ENCODE measurements at regions not wholly inside any gene's neighbourhood (a gene's known extent, or its start where the extent isn't known, plus 50 kb on each side); places are given as distances from the start of the nearest gene placed in this dataset.

DNA sequence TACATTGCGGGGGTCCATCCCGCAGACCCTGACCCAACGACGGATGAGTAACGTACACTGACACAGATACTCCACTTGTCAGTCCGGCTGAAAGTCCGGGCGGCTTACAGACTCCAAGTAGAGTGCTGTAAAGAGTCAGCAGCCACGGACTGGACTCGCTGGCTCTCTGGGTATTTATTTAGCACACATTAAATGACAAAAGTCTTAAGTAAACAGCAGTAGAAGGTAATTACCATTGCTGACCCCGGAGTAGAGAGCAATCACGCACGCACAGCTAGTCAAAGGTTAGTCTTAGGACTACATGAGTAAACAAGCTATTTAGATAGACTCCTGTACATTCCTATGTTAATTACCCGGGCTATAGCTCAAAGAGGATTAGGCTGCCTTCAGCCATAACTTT, 780.9 kb downstream of the RPS29 start (continued):
- no peak for TF ChIP-seq PBX3 (IDR thresholded peaks at IDR 0.05)

DNA sequence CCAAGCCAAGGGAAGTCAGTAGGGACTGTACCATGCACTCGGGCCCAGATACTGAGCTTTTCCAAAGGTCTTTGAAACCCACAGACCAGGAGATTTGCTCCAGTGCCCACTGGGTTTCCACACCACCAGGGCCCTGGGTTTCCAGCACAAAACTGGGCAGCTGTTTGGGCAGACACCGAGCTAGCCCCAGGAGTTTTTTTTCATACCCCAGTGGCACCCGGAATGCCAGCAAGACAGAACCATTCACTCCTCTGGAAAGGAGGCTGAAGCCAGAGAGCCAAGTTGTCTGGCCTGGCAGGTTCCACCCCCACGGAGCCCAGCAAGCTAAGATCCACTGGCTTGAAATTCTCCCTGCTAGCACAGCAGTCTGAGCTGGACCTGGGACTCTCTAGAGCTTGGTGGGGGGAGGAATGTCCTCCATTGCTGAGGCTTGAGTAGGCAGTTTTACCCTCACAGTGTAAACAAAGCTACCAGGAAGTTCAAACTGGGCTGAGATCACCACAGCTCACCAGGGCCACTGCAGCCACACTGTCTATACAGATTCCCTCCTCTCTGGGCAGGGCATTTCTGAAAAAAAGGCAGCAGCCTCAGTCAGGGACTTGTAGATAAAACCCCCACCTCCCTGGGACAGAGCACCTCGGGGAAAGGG, 793.7 kb downstream of the RPS29 start:
- TF ChIP-seq YY1 (IDR thresholded peaks at IDR 0.05; ENCODE audit: low read depth) (no peak), RAD21 (IDR thresholded peaks at IDR 0.05; ENCODE audit: low read length) (no peak), GATA2 (CRISPR knock-in tag; IDR thresholded peaks at IDR 0.05) (no peak), NFIC (IDR thresholded peaks at IDR 0.05; ENCODE audit: borderline replicate concordance) (no peak), CHD2 (IDR thresholded peaks at IDR 0.05; ENCODE audit: low read length, partially characterized antibody) (no peak), MXI1 (IDR thresholded peaks at IDR 0.05; ENCODE audit: low read depth, low read length) (no peak), RFX5 (IDR thresholded peaks at IDR 0.05; ENCODE audit: low read length) (no peak), RXRA (IDR thresholded peaks at IDR 0.05; ENCODE audit: borderline replicate concordance, low read depth) (no peak), EP300 (IDR thresholded peaks at IDR 0.05; ENCODE audit: borderline replicate concordance in 1 of 2, low read depth in 1 of 2, low read length in 1 of 2) (no peak)
- TF ChIP-seq, protein P1, sequence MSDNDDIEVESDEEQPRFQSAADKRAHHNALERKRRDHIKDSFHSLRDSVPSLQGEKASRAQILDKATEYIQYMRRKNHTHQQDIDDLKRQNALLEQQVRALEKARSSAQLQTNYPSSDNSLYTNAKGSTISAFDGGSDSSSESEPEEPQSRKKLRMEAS (IDR thresholded peaks at IDR 0.05; ENCODE audit: low read depth), result no peak
- Histone ChIP-seq H3F3A (replicated peaks; ENCODE audit: insufficient read depth) (no peaks in the 10 kb centered on the region), H3K79me2 (ENCODE audit: insufficient read depth) (no peaks in the 10 kb centered on the region), H2AFZ (ENCODE audit: low read depth) (no peak overlapping the region), H3K27me3 (ENCODE audit: insufficient read depth) (no peaks in the 10 kb centered on the region), H3K9me3 (no peaks in the 10 kb centered on the region), H3K4me2 (no peak overlapping the region), H3K9me2 (no peaks in the 10 kb centered on the region), H4K20me1 (ENCODE audit: insufficient read depth) (no peaks in the 10 kb centered on the region), H3K36me3 (replicated peaks in 1 of 2; ENCODE audit: control insufficient read depth in 1 of 2, insufficient read depth in 2 of 2, low read length in 1 of 2) (no peaks in the 10 kb centered on the region), H3K27ac (ENCODE audit: low read depth in 2 of 2, low read length in 1 of 2) (no peak overlapping the region), H3K9ac (no peak overlapping the region), H3K4me3 (ENCODE audit: low read depth in 2 of 2, low read length in 1 of 2) (no peak overlapping the region), H3K4me1 (ENCODE audit: control insufficient read depth in 1 of 2, insufficient read depth in 2 of 2, low read depth in 1 of 2, low read length in 1 of 2) (no peaks in the 10 kb centered on the region)
- CTCF ChIA-PET, result no interaction called here
- DNase-seq, result no peak
- 33% methylated on average over 4 of the region's 5 CpGs for whole genome bisulfite sequencing (ENCODE audit: low lambda C conversion rate)
- POLR2A ChIA-PET, result no interaction called here

DNA sequence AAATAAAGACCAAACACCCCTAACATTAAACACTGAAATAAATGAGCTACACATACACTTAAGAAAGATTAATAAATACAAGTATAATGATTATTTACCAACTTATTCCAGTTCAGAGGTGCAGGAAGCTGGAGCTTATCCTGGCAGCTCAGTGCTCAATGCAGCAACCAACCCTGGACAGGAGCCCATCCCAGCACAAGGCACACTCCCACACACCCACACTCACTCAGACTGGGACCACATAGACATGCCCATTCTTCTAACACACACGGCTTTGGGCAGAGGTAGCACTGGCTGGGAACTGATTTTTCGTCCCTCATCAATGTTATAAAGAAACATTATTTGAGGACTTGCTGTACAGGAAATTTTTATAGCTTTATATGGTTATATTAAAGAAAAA, 797.4 kb downstream of the RPS29 start:
- no peak for TF ChIP-seq FOXM1 (IDR thresholded peaks at IDR 0.05; ENCODE audit: low read depth)
- Histone ChIP-seq H4K20me1 (ENCODE audit: insufficient read depth) (no peaks in the 10 kb centered on the region), H3K9ac (no peak overlapping the region), H3K79me2 (ENCODE audit: insufficient read depth) (no peaks in the 10 kb centered on the region), H3K4me3 (ENCODE audit: low read depth in 2 of 2, low read length in 1 of 2) (no peak overlapping the region), H2AFZ (ENCODE audit: low read depth) (no peak overlapping the region), H3K27me3 (ENCODE audit: insufficient read depth) (no peaks in the 10 kb centered on the region), H3F3A (replicated peaks; ENCODE audit: insufficient read depth) (no peaks in the 10 kb centered on the region), H3K9me2 (no peaks in the 10 kb centered on the region), H3K27ac (ENCODE audit: low read depth in 2 of 2, low read length in 1 of 2) (no peak overlapping the region), H3K4me2 (no peak overlapping the region), H3K4me1 (ENCODE audit: control insufficient read depth in 1 of 2, insufficient read depth in 2 of 2, low read depth in 1 of 2, low read length in 1 of 2) (no peaks in the 10 kb centered on the region), H3K36me3 (replicated peaks in 1 of 2; ENCODE audit: control insufficient read depth in 1 of 2, insufficient read depth in 2 of 2, low read length in 1 of 2) (no peaks in the 10 kb centered on the region), H3K9me3 (no peaks in the 10 kb centered on the region)
- ChIA-PET CTCF (no interaction called here), POLR2A (no interaction called here)
- 20% methylated on average over 2 of the region's 2 CpGs for WGBS (ENCODE audit: low lambda C conversion rate)
- no peak for DNase-seq

Data from SK-N-SH (cell line).